Testis (tissue), 2 donors: ENCODE measurements at regions not wholly inside any gene's neighbourhood (a gene's known extent, or its start where the extent isn't known, plus 50 kb on each side); places are given as distances from the start of the nearest gene placed in this dataset.
"Not testable (repeated sequence)": the region's sequence is repeated elsewhere in the genome, so short reads cannot be mapped to it uniquely, and the experiment has no call there.

ENCODE experiments used
- DNase-seq: peaks from one replicate; pipeline ENCODE4 v3.0.0-alpha.2; 2019
- H3K27ac ChIP-seq, 2 donors: fragments of 200-600 bp; sonication (generic); one replicate each; pipeline ENCODE4 v1.5.1; 2019
- H3K27me3 ChIP-seq: fragments of 200-600 bp; sonication (generic); one replicate; pipeline ENCODE4 v1.5.1; 2019
- H3K36me3 ChIP-seq: fragments of 200-600 bp; sonication (generic); one replicate; pipeline ENCODE4 v1.5.1; 2017; ENCODE audit warnings: low read depth; ENCODE audit errors: missing control alignments
- H3K4me1 ChIP-seq: fragments of 200-600 bp; sonication (generic); one replicate; pipeline ENCODE4 v1.5.1; 2019
- H3K4me3 ChIP-seq, 2 donors: fragments of 200-600 bp; sonication (generic); one replicate each; pipeline ENCODE4 v1.5.1; 2017 to 2019
- H3K9me3 ChIP-seq: fragments of 200-600 bp; sonication (generic); one replicate; pipeline ENCODE4 v1.5.1; 2017
- POLR2A ChIP-seq: fragments of 450-650 bp; IDR thresholded peaks from one replicate; pipeline ENCODE4 v1.6.1; 2017; ENCODE audit warnings: antibody characterized with exemption, mild to moderate bottlenecking, moderate library complexity
- WGBS, 2 donors: methylation state at CpG; one replicate each; pipeline ENCODE4 v1.1.5; 2018; 5-methylcytosine and 5-hydroxymethylcytosine counted together
- intact Hi-C: fragments of 100-400 bp; cut with DNase I; formaldehyde crosslinking; loops from one replicate; pipeline ENCODE4 v1.15.1; 2023; ENCODE audit warnings: low total_unique reads
- TF ChIP-seq, protein P1 (sequence below), 3 experiments: fragments of 450-650 bp in 2 of 3; fragments of 200-600 bp in 1 of 3; sonication (generic) in 1 of 3; IDR thresholded peaks; one replicate each; pipeline ENCODE4 v1.5.1; 2016 to 2019; ENCODE audit warnings: antibody characterized with exemption in 3 of 3, mild to moderate bottlenecking in 2 of 3, moderate library complexity in 1 of 3

DNA sequence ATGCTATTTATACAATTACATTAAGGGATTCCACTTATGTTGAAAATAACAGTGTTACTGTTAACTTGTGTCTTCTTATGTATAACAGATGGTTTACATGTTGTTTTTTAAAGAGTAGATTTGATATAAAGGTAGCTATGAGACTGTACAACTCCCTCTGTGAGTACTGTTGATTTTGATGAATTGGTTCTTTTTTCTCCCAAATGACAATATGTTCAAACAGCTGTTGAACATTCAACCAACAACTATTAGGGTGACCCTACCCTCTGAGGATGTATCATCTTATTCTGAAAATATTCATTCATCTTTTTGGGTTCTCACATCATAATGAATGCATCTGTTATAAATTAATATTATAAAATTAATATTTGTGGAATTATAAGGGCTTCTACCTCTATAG is 456.9 kb upstream of the MGAT4C start:
- no peak overlapping the region for H3K27ac ChIP-seq
- intact Hi-C loops, result no loop called here
- TF ChIP-seq POLR2A, result no peak
- TF ChIP-seq, protein P1, sequence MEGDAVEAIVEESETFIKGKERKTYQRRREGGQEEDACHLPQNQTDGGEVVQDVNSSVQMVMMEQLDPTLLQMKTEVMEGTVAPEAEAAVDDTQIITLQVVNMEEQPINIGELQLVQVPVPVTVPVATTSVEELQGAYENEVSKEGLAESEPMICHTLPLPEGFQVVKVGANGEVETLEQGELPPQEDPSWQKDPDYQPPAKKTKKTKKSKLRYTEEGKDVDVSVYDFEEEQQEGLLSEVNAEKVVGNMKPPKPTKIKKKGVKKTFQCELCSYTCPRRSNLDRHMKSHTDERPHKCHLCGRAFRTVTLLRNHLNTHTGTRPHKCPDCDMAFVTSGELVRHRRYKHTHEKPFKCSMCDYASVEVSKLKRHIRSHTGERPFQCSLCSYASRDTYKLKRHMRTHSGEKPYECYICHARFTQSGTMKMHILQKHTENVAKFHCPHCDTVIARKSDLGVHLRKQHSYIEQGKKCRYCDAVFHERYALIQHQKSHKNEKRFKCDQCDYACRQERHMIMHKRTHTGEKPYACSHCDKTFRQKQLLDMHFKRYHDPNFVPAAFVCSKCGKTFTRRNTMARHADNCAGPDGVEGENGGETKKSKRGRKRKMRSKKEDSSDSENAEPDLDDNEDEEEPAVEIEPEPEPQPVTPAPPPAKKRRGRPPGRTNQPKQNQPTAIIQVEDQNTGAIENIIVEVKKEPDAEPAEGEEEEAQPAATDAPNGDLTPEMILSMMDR (IDR thresholded peaks at IDR 0.05), result no peak

DNA sequence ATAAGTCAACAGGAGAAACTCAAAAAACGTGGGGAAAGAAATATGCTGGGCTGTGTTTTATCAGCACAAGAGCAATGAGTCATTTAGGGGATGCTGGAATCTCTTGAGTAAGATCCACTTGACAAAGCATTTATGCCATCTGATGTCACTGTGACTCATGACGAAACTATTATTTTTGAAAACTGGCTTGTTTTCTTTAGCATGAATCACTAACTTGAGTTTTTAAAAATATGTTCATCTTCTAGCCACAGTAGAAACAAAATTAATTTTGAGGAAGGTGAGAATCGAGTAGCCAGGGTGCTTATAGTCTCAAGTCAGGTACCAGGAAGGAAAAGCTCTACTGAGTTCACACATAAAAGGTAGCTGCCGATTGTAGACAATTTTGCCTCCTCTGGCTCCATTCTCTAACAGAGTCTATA is 456.2 kb upstream of the MGAT4C start:
- Histone ChIP-seq H3K9me3 (no peaks in the 10 kb centered on the region), H3K4me1 (no peaks in the 10 kb centered on the region), H3K4me3 (no peak overlapping the region), H3K36me3 (no peaks in the 10 kb centered on the region), H3K27me3 (no peaks in the 10 kb centered on the region), H3K27ac (no peak overlapping the region)
- TF ChIP-seq, protein P1 (IDR thresholded peaks at IDR 0.05), result no peak
- TF ChIP-seq POLR2A, result no peak
- DNase-seq, result no peak
- intact Hi-C loops, result no loop called here
- WGBS, 2 donors, result 71% methylated on average over 4 of the region's 4 CpGs

More for the DNA sequence above, 456.9 kb upstream of the MGAT4C start:
- H3K27me3 ChIP-seq, result no peaks in the 10 kb centered on the region
- H3K4me3 ChIP-seq, result no peak overlapping the region
- no peaks in the 10 kb centered on the region for H3K36me3 ChIP-seq
- no peaks in the 10 kb centered on the region for H3K9me3 ChIP-seq
- H3K4me1 ChIP-seq, result no peaks in the 10 kb centered on the region
- DNase-seq, result no peak

DNA sequence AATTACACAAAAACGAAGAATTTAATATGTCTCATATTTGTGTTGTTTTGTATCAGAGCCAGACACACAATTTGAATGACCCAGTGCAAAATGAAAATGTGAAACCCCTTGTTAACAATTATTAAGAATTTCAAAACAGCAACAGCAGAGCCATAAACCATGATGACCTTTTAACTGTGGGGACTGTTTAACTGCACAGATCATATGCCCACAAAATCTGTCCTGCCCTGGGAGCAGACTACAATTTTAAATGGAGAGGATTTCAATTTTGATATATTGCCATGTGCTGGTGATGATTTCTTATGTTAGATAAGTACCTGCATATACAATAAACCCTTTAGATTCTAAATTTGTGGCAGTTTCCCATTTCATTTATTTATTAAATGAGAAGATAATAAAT is 455.5 kb upstream of the MGAT4C start:
- no peak overlapping the region for H3K4me3 ChIP-seq
- TF ChIP-seq, protein P1 (IDR thresholded peaks at IDR 0.05), result no peak
- no peak for TF ChIP-seq POLR2A
- 68 to 75% methylated on average over 1 of the region's 1 CpG for WGBS, 2 donors

DNA sequence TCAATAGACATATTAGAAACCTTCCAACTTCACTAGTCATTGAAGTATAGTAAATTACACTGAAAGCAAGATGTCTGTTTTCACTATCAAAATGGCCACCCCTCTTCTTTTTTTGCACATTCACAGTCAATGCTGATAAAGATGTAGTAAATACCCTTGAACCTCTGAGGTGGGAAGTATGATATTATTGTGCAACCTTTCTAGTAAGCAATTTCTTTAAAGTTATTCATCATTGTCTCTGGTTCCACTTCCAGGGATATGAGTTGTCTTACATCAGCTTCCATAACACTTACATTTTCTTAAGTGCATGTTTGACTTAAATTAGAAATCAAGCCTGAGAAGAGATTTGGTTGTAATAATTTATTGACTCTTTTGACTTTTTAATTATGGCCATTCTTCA is 453.9 kb upstream of the MGAT4C start:
- Histone ChIP-seq H3K27me3 (no peaks in the 10 kb centered on the region), H3K36me3 (no peaks in the 10 kb centered on the region), H3K9me3 (no peaks in the 10 kb centered on the region), H3K4me1 (no peaks in the 10 kb centered on the region), H3K4me3 (no peak overlapping the region), H3K27ac (no peak overlapping the region)
- intact Hi-C loops, result no loop called here
- DNase-seq, result no peak
- no peak for TF ChIP-seq POLR2A
- TF ChIP-seq, protein P1 (IDR thresholded peaks at IDR 0.05), result no peak

More for the DNA sequence above, 455.5 kb upstream of the MGAT4C start:
- DNase-seq, result no peak
- H3K9me3 ChIP-seq, result no peaks in the 10 kb centered on the region
- intact Hi-C loops, result no loop called here
- no peaks in the 10 kb centered on the region for H3K4me1 ChIP-seq
- no peak overlapping the region for H3K27ac ChIP-seq
- H3K36me3 ChIP-seq, result no peaks in the 10 kb centered on the region
- H3K27me3 ChIP-seq, result no peaks in the 10 kb centered on the region

DNA sequence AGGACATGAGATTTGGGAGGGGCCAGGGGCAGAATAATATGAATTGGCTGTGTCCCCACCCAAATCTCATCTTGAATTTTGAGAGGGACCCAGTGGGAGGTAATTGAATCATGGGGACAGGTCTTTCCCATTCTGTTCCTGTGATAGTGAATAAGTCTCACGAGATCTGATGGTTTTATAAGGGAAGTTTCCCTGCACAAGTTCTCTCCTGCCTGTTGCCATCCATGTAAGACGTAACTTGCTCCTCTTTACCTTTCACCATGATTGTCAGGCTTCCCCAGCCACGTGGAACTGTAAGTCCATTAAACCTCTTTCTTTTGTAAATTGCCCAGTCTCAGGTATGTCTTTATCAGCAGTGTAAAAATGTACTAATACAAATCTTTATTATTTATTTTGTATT is 452.8 kb upstream of the MGAT4C start:
- DNase-seq, H3K4me3 ChIP-seq, H3K9me3 ChIP-seq, H3K4me1 ChIP-seq, intact Hi-C loops, H3K27me3 ChIP-seq, H3K36me3 ChIP-seq, H3K27ac ChIP-seq: not testable (repeated sequence)
- WGBS, 2 donors, result 73 to 79% methylated on average over 3 of the region's 3 CpGs
